Astrocyte (in vitro differentiated cells and primary cell): ENCODE measurements at regions not wholly inside any gene's neighbourhood (a gene's known extent, or its start where the extent isn't known, plus 50 kb on each side); places are given as distances from the start of the nearest gene placed in this dataset.

Experiments
- EZH2 ChIP-seq: IDR thresholded peaks from 2 replicates; pipeline ENCODE4 v1.6.1; 2012; ENCODE audit warnings: mild to moderate bottlenecking, low read length, inconsistent platforms; ENCODE audit not compliant: insufficient read depth
- TF ChIP-seq, protein P1 (sequence below): IDR thresholded peaks from 2 replicates; pipeline ENCODE4 v1.5.1; 2011; ENCODE audit warnings: low read depth, mild to moderate bottlenecking, inconsistent platforms, low read length, moderate library complexity; ENCODE audit not compliant: insufficient read depth

DNA sequence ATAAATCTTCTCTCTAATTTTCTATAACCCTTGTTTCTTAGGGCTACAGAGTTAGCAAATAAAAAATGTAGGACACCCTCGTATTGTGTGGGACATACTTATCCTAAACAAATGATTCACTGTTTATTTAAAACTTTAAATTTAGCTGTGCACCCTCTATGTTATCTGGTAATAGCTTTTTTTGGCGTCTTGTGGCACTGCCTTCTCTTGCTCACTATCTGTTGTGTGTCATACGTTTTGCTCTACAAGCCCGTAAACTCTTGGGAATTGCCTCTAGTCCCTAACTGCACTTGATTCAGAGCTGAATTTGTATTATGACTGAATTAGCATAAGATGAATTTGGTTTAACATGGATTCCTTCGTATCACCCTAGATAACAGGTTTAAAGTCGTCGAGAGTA is 144.3 kb upstream of the MYOCD start:
- TF ChIP-seq, protein P1, sequence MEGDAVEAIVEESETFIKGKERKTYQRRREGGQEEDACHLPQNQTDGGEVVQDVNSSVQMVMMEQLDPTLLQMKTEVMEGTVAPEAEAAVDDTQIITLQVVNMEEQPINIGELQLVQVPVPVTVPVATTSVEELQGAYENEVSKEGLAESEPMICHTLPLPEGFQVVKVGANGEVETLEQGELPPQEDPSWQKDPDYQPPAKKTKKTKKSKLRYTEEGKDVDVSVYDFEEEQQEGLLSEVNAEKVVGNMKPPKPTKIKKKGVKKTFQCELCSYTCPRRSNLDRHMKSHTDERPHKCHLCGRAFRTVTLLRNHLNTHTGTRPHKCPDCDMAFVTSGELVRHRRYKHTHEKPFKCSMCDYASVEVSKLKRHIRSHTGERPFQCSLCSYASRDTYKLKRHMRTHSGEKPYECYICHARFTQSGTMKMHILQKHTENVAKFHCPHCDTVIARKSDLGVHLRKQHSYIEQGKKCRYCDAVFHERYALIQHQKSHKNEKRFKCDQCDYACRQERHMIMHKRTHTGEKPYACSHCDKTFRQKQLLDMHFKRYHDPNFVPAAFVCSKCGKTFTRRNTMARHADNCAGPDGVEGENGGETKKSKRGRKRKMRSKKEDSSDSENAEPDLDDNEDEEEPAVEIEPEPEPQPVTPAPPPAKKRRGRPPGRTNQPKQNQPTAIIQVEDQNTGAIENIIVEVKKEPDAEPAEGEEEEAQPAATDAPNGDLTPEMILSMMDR = no peak
- no peak for TF ChIP-seq EZH2
